Caco-2 (cell line): ENCODE measurements at regions not wholly inside any gene's neighbourhood (a gene's known extent, or its start where the extent isn't known, plus 50 kb on each side); places are given as distances from the start of the nearest gene placed in this dataset.

ENCODE experiments used
- BruUV-seq: library from RNA; stranded (reverse); fragments of 400-500 nt; replicated peaks from 2 replicates; lab custom pipeline; 2021; lab: Mats Ljungman, UMichigan
- CTCF ChIA-PET: fragments of 300-600 bp; sonication (Branson Sonifier 250); formaldehyde crosslinking; loops from one replicate; lab custom pipeline; 2022; ENCODE audit warnings: antibody characterized with exemption; lab: Charles Lee
- POLR2A ChIA-PET: fragments of 300-600 bp; sonication (Branson Sonifier 250); formaldehyde crosslinking; loops from one replicate; lab custom pipeline; 2022; ENCODE audit warnings: antibody characterized with exemption; lab: Charles Lee
- DNase-seq, 2 experiments: peaks; one replicate each; pipeline versions ENCODE4 v3.0.0 to v3.0.0-alpha.2; 2020 to 2022
- H3K27me3 ChIP-seq: replicated peaks from 2 replicates; pipeline ENCODE4 v1.6.0; 2011; ENCODE audit warnings: low read length; ENCODE audit not compliant: control insufficient read depth, insufficient read depth
- H3K36me3 ChIP-seq: 2 replicates; pipeline ENCODE4 v1.5.1; 2011; ENCODE audit warnings: low read length; ENCODE audit not compliant: control insufficient read depth, insufficient read depth
- H3K4me1 ChIP-seq: fragments of 250-450 bp; sonication (Bioruptor Pico); 2 replicates; pipeline ENCODE4 v1.5.1; 2020; ENCODE audit warnings: mild to moderate bottlenecking
- H3K4me3 ChIP-seq: 2 replicates; pipeline ENCODE4 v1.5.1; 2011; ENCODE audit warnings: low read depth, mild to moderate bottlenecking, control low read depth, low read length
- H3K9me3 ChIP-seq: fragments of 250-450 bp; sonication (Bioruptor Pico); 2 replicates; pipeline ENCODE4 v1.5.1; 2020; ENCODE audit warnings: mild to moderate bottlenecking, moderate library complexity
- H3K27ac Mint-ChIP-seq: one replicate; pipeline ENCODE4 v1.8.0; 2022; ENCODE audit warnings: mixed read lengths; ENCODE audit not compliant: unreplicated experiment
- H3K27me3 Mint-ChIP-seq: one replicate; pipeline ENCODE4 v1.8.0; 2022; ENCODE audit warnings: mixed read lengths; ENCODE audit not compliant: insufficient read depth, unreplicated experiment
- H3K36me3 Mint-ChIP-seq: one replicate; pipeline ENCODE4 v1.8.0; 2022; ENCODE audit warnings: mild to moderate bottlenecking, mixed read lengths; ENCODE audit not compliant: insufficient read depth, unreplicated experiment
- H3K4me1 Mint-ChIP-seq: one replicate; pipeline ENCODE4 v1.8.0; 2022; ENCODE audit warnings: low read depth, mixed read lengths; ENCODE audit not compliant: unreplicated experiment
- H3K4me3 Mint-ChIP-seq: one replicate; pipeline ENCODE4 v1.8.0; 2022; ENCODE audit warnings: mild to moderate bottlenecking, moderate library complexity, mixed read lengths; ENCODE audit not compliant: unreplicated experiment
- H3K9me3 Mint-ChIP-seq: one replicate; pipeline ENCODE4 v1.8.0; 2022; ENCODE audit warnings: mixed read lengths; ENCODE audit not compliant: unreplicated experiment
- CTCF ChIP-seq, 2 experiments: fragments of 200-600 bp in 1 of 2; IDR thresholded peaks; 1 replicate in 1 of 2; 2 replicates in 1 of 2; pipeline versions ENCODE4 v1.5.1 to v1.8.0; 2011 to 2022; ENCODE audit warnings: antibody characterized with exemption in 1 of 2, control low read depth in 1 of 2, inconsistent platforms in 1 of 2, low read depth in 1 of 2, low read length in 1 of 2, mild to moderate bottlenecking in 1 of 2, moderate library complexity in 1 of 2; ENCODE audit not compliant: insufficient read depth in 1 of 2, severe bottlenecking in 1 of 2, unreplicated experiment in 1 of 2
- intact Hi-C: fragments of 100-400 bp; cut with micrococcal nuclease; formaldehyde crosslinking; loops from one replicate; pipeline ENCODE4 v1.10.0; 2022; ENCODE audit not compliant: unreplicated experiment

- TF ChIP-seq CTCF (IDR thresholded peaks at IDR 0.05; ENCODE audit: insufficient read depth in 1 of 2, low read depth in 1 of 2, low read length in 1 of 2, severe bottlenecking in 1 of 2, unreplicated experiment in 1 of 2) = no peak
- no peaks in the 10 kb centered on the region for H3K36me3 Mint-ChIP-seq
Measured at GRCh38 chr10:118412132-118412760, 70.1 kb upstream of the FAM204A start.

GRCh38 chr10:118409295-118409694, 67.2 kb upstream of the FAM204A start:
- Mint-ChIP-seq H3K27ac (no peak overlapping the region), H3K27me3 (peaks cover 16% of the 10 kb centered on the region), H3K36me3 (no peaks in the 10 kb centered on the region), H3K9me3 (no peaks in the 10 kb centered on the region), H3K4me1 (no peaks in the 10 kb centered on the region), H3K4me3 (no peak overlapping the region)
- DNase-seq = no peak
- Histone ChIP-seq H3K36me3 (no peaks in the 10 kb centered on the region), H3K4me3 (no peak overlapping the region), H3K27me3 (no peaks in the 10 kb centered on the region), H3K4me1 (no peaks in the 10 kb centered on the region), H3K9me3 (no peaks in the 10 kb centered on the region)
- TF ChIP-seq CTCF (IDR thresholded peaks at IDR 0.05; ENCODE audit: insufficient read depth in 1 of 2, low read depth in 1 of 2, low read length in 1 of 2, severe bottlenecking in 1 of 2, unreplicated experiment in 1 of 2) = no peak
- no TSS peak for BruUV-seq
- CTCF ChIA-PET = no interaction called here
- POLR2A ChIA-PET = no interaction called here
- intact Hi-C loops = no loop called here

More at GRCh38 chr10:118412132-118412760, 70.1 kb upstream of the FAM204A start:
- intact Hi-C loops = no loop called here
- Mint-ChIP-seq H3K4me1 (no peaks in the 10 kb centered on the region), H3K9me3 (no peaks in the 10 kb centered on the region), H3K27ac (no peak overlapping the region), H3K27me3 (peaks cover 18% of the 10 kb centered on the region), H3K4me3 (no peak overlapping the region)
- ChIA-PET POLR2A (no interaction called here), CTCF (interaction anchor here (0.6 kb wide), 1 partner anchor 520 kb away, joined by 3 read pairs; no protein-coding TSS in a partner anchor)
- H3K36me3 ChIP-seq = no peaks in the 10 kb centered on the region
- DNase-seq = no peak
- H3K4me1 ChIP-seq = no peaks in the 10 kb centered on the region
- H3K9me3 ChIP-seq = no peaks in the 10 kb centered on the region
- H3K27me3 ChIP-seq = no peaks in the 10 kb centered on the region
- BruUV-seq = no TSS peak
- no peak overlapping the region for H3K4me3 ChIP-seq

GRCh38 chr10:118408181-118408580, 66.1 kb upstream of the FAM204A start:
- intact Hi-C loops = no loop called here
- Mint-ChIP-seq H3K36me3 (no peaks in the 10 kb centered on the region), H3K4me3 (no peak overlapping the region), H3K4me1 (no peaks in the 10 kb centered on the region), H3K27ac (no peak overlapping the region), H3K9me3 (no peaks in the 10 kb centered on the region), H3K27me3 (peaks cover 20% of the 10 kb centered on the region)
- H3K36me3 ChIP-seq = no peaks in the 10 kb centered on the region
- DNase-seq = no peak
- no peak for TF ChIP-seq CTCF (IDR thresholded peaks at IDR 0.05; ENCODE audit: insufficient read depth in 1 of 2, low read depth in 1 of 2, low read length in 1 of 2, severe bottlenecking in 1 of 2, unreplicated experiment in 1 of 2)
- BruUV-seq = no TSS peak
- H3K27me3 ChIP-seq = no peaks in the 10 kb centered on the region
- no peak overlapping the region for H3K4me3 ChIP-seq
- no peaks in the 10 kb centered on the region for H3K4me1 ChIP-seq
- ChIA-PET POLR2A (no interaction called here), CTCF (no interaction called here)
- H3K9me3 ChIP-seq = no peaks in the 10 kb centered on the region
